Brain microvascular endothelial cell (primary cell): ENCODE measurements at regions not wholly inside any gene's neighbourhood (a gene's known extent, or its start where the extent isn't known, plus 50 kb on each side); places are given as distances from the start of the nearest gene placed in this dataset.
"Not testable (repeated sequence)": the region's sequence is repeated elsewhere in the genome, so short reads cannot be mapped to it uniquely, and the experiment has no call there.

Experiments
- DNase-seq: peaks from one replicate; pipeline ENCODE4 v3.0.0-alpha.2; 2020
- H3K27ac ChIP-seq: fragments of 250-450 bp; sonication (Bioruptor Pico); 2 replicates; pipeline ENCODE4 v1.5.1; 2020; ENCODE audit warnings: mild to moderate bottlenecking, moderate library complexity
- H3K27me3 ChIP-seq: fragments of 250-450 bp; sonication (Bioruptor Pico); replicated peaks from 2 replicates; pipeline ENCODE4 v1.5.1; 2020; ENCODE audit warnings: mild to moderate bottlenecking
- H3K36me3 ChIP-seq: fragments of 250-450 bp; sonication (Bioruptor Pico); replicated peaks from 2 replicates; pipeline ENCODE4 v1.5.1; 2020; ENCODE audit warnings: mild to moderate bottlenecking
- H3K4me3 ChIP-seq: 2 replicates; pipeline ENCODE4 v1.5.1; 2011; ENCODE audit warnings: low read depth, mild to moderate bottlenecking, control low read depth, low read length, moderate library complexity
- in situ Hi-C: cut with HindIII; loops from 2 replicates; pipeline ENCODE4 v1.10.0; 2017; ENCODE audit warnings: low sequenced_read_pairs, low pct_ligation_motif_present
- TF ChIP-seq, protein P1 (sequence below): IDR thresholded peaks from 2 replicates; pipeline ENCODE4 v1.5.1; 2011; ENCODE audit warnings: low read depth, mild to moderate bottlenecking, moderate library complexity, low read length, control low read depth, inconsistent platforms; ENCODE audit errors: missing control alignments

DNA sequence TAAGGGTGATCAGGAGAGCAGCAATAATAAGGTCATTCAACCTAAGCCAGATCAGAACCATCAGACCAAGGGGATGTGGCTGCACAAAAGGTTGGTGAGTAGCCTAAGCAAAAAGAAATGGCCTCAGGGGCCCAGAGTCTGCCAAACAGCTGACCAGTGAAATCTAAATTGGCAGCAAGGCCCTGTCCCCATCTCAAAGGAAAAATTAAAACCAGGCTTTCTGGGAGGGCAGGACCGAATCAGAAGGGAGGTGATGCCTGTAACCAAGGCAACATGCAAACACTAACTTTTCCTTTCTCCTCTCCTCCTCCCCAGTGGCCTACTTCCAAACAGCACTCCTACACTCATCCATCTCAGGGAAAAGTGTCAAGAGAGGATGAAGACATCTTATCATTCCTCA, 256.4 kb downstream of the NUAK1 start:
- Histone ChIP-seq H3K4me3 (no peak overlapping the region), H3K27ac (no peak overlapping the region), H3K27me3 (no peaks in the 10 kb centered on the region), H3K36me3 (no peaks in the 10 kb centered on the region)
- no peak for DNase-seq
- TF ChIP-seq, protein P1, sequence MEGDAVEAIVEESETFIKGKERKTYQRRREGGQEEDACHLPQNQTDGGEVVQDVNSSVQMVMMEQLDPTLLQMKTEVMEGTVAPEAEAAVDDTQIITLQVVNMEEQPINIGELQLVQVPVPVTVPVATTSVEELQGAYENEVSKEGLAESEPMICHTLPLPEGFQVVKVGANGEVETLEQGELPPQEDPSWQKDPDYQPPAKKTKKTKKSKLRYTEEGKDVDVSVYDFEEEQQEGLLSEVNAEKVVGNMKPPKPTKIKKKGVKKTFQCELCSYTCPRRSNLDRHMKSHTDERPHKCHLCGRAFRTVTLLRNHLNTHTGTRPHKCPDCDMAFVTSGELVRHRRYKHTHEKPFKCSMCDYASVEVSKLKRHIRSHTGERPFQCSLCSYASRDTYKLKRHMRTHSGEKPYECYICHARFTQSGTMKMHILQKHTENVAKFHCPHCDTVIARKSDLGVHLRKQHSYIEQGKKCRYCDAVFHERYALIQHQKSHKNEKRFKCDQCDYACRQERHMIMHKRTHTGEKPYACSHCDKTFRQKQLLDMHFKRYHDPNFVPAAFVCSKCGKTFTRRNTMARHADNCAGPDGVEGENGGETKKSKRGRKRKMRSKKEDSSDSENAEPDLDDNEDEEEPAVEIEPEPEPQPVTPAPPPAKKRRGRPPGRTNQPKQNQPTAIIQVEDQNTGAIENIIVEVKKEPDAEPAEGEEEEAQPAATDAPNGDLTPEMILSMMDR: no peak
- in situ Hi-C loops: no loop called here

DNA sequence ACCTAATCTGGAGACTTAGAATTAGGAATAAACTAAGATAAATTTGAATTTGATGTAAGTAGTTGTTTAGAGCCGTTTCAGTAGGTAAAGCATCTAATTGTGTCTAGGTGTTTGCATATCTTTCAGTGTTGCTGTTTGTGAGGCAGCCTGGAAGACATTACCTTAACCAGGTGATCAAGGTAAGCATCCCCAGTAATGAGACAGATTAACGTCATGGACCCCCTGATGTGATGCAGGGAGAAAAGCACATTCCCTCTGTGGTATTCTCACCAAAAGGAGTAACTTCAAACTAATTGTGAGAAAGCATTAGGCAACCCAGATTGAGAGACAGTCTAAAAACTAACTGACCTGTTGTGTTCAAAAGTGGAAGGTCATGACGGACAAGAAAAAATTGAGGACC, 251.6 kb downstream of the NUAK1 start:
- H3K27me3 ChIP-seq: no peaks in the 10 kb centered on the region
- H3K36me3 ChIP-seq: no peaks in the 10 kb centered on the region
- H3K4me3 ChIP-seq: no peak overlapping the region
- TF ChIP-seq, protein P1: no peak
- no peak for DNase-seq
- in situ Hi-C loops: no loop called here
- no peak overlapping the region for H3K27ac ChIP-seq

DNA sequence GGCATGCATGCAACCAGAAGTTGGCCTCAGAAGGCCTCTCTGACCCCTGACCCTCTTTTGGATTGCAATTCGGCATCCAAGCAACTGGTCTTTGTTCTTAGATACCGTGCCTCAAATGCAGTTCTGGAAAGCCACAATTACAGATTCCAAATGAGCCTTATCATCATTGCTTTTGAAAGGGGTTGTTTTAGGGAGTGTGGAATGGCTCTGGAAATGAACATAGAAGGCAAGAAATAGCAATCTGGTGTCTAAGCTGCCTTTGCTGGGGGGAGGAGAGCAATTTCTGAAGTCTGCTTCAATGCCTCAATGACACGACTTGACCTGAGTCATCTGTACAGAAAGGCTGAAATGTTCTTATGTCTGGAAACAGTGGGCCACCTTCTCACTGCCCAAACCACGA, 250.1 kb downstream of the NUAK1 start:
- no peak overlapping the region for H3K27ac ChIP-seq
- in situ Hi-C loops: no loop called here
- H3K4me3 ChIP-seq: no peak overlapping the region
- DNase-seq: peak; percentile 58
- no peaks in the 10 kb centered on the region for H3K27me3 ChIP-seq
- no peaks in the 10 kb centered on the region for H3K36me3 ChIP-seq
- TF ChIP-seq, protein P1: no peak

DNA sequence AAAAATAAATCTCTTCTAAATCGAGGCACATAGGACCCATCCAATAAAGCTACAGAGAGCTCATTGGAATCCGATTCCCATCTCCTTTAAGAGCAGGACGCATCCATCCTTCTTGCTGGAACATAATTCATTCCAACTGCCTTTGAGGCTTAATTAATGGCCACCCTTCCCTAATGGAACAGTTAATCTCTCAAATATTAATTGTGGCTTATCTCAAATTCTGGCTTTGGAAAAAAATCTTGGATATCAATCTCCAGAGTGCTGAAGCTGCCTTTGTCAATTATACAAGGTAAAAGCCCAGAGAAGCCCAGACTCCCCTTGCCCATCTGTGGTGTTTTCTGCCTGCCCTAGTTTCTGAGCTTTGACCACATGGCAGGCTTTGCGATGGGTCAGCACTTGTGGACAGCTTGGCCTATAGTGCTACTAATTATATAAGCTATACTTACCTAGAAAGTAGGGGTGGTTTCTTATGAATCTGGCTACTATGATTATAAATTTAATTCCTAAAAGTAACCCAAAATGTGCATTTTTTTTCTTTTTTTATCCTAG, 246.3 kb downstream of the NUAK1 start:
- TF ChIP-seq, protein P1: no peak
- H3K27ac ChIP-seq: no peak overlapping the region
- no peak for DNase-seq
- H3K27me3 ChIP-seq: no peaks in the 10 kb centered on the region
- no peaks in the 10 kb centered on the region for H3K36me3 ChIP-seq
- in situ Hi-C loops: no loop called here
- no peak overlapping the region for H3K4me3 ChIP-seq

DNA sequence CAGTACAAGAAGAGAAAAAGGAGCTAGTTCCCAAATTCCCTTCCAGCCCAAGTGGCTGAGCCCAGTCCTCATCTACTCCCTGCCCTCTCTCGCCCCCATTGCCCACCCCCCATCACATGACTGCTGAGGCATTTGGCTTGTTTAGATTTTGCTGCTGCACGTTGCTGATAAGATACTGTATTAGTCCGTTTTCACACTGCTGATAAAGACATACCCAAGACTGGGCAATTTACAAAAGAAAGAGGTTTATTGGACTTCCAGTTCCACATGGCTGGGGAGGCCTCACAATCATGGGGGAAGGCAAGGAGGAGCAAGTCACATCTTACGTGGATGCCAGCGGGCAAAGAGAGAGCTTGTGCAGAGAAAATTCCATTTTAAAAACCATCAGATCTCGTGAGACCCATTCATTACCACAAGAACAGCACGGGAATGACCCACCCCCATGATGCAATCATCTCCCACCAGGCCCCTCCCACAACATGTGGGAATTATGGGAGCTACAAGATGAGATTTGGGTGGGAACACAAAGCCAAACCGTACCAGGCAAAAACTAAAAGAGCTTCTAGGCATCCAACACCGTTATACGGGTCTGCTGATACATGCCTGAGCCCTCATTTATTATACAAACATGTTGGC, 243.4 kb downstream of the NUAK1 start:
- in situ Hi-C loops: not testable (repeated sequence)

DNA sequence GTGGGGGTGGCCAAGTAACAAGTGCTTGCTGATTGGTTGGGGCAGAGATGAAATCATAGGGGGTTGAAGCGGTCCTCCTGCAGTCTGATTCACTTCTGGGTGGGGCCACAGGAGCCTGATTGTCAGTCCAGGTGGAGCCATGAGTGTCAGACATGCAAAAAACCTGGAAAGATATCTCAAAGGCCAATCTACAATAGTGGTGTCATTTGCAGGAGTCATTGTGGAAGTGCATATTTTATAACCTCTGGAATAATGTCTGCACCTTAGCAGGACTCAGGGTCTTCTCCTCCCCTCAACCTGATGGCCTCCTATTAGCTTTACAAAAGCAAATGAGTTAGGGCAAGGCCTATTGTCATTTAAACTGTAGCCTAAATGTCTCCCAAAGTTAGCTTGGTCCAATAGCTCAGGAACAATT, 241.4 kb downstream of the NUAK1 start:
- no peaks in the 10 kb centered on the region for H3K27me3 ChIP-seq
- H3K36me3 ChIP-seq: no peaks in the 10 kb centered on the region
- TF ChIP-seq, protein P1: no peak
- H3K27ac ChIP-seq: no peak overlapping the region
- in situ Hi-C loops: no loop called here
- DNase-seq: no peak
- no peak overlapping the region for H3K4me3 ChIP-seq

More for the DNA sequence above, 243.4 kb downstream of the NUAK1 start:
- not testable (repeated sequence) for DNase-seq, H3K4me3 ChIP-seq, H3K27ac ChIP-seq, H3K27me3 ChIP-seq, H3K36me3 ChIP-seq

DNA sequence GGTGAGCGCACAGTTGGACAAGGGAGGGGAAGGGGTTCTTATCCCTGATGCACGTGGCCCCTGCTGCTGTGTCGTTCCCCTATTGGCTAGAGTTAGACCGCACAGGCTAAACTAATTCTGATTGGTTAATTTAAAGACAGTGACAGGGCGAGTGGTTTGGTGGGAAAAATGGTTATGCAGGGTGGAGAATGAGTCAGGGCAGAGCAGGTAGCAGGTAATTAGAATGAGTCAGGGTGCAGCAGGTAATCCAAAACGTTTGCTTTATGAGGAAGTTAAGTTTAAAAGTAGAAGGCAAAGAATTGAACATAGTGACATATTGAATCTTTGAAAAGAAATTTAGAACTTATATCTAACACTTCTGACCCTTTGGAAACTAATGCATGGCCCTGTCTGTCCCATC, 240.5 kb downstream of the NUAK1 start:
- H3K36me3 ChIP-seq, H3K27me3 ChIP-seq, DNase-seq, in situ Hi-C loops, H3K27ac ChIP-seq, H3K4me3 ChIP-seq: not testable (repeated sequence)
